Activated T-helper 17 cell treated with anti-CD3 and anti-CD28 coated beads, Interleukin-2, amount 50 U/mL, for 72 hours (primary cell): ENCODE measurements at regions not wholly inside any gene's neighbourhood (a gene's known extent, or its start where the extent isn't known, plus 50 kb on each side); places are given as distances from the start of the nearest gene placed in this dataset.
"Not testable (repeated sequence)": the region's sequence is repeated elsewhere in the genome, so short reads cannot be mapped to it uniquely, and the experiment has no call there.

Source experiments
- ATAC-seq: fragments of 150-1000 bp; cut with Tn5 transposase; replicated peaks from 2 replicates; pipeline ENCODE4 v1.10.0; 2021; ENCODE audit warnings: mild to moderate bottlenecking, moderate library complexity
- H3K27ac Mint-ChIP-seq: one replicate; pipeline ENCODE4 v1.8.0; 2022; ENCODE audit warnings: mixed read lengths
- H3K27me3 Mint-ChIP-seq: one replicate; pipeline ENCODE4 v1.8.0; 2022; ENCODE audit warnings: mixed read lengths
- H3K36me3 Mint-ChIP-seq: one replicate; pipeline ENCODE4 v1.8.0; 2022; ENCODE audit warnings: low read depth, mild to moderate bottlenecking, mixed read lengths
- H3K4me1 Mint-ChIP-seq: one replicate; pipeline ENCODE4 v1.8.0; 2022; ENCODE audit warnings: mixed read lengths
- H3K4me3 Mint-ChIP-seq: one replicate; pipeline ENCODE4 v1.8.0; 2022; ENCODE audit warnings: mild to moderate bottlenecking, mixed read lengths
- H3K9me3 Mint-ChIP-seq: one replicate; pipeline ENCODE4 v1.8.0; 2022; ENCODE audit warnings: mixed read lengths

- no peaks in the 10 kb centered on the region for H3K9me3 Mint-ChIP-seq
- no peaks in the 10 kb centered on the region for H3K4me1 Mint-ChIP-seq
- no peaks in the 10 kb centered on the region for H3K36me3 Mint-ChIP-seq
- no peak for ATAC-seq
- no peak overlapping the region for H3K27ac Mint-ChIP-seq
- no peak overlapping the region for H3K4me3 Mint-ChIP-seq
- H3K27me3 Mint-ChIP-seq = peaks cover 29% of the 10 kb centered on the region
Measured at GRCh38 chr7:26978146-26978545, 113.8 kb upstream of the SKAP2 start.

GRCh38 chr7:26976840-26977239, 112.5 kb upstream of the SKAP2 start:
- ATAC-seq = no peak
- Mint-ChIP-seq H3K4me3 (no peak overlapping the region), H3K27ac (no peak overlapping the region), H3K4me1 (no peaks in the 10 kb centered on the region), H3K36me3 (no peaks in the 10 kb centered on the region), H3K27me3 (peaks cover 23% of the 10 kb centered on the region), H3K9me3 (peaks cover 9% of the 10 kb centered on the region)

GRCh38 chr7:26971924-26972323, 107.5 kb upstream of the SKAP2 start:
- peaks cover 18% of the 10 kb centered on the region for H3K9me3 Mint-ChIP-seq
- not testable (repeated sequence) for H3K27ac Mint-ChIP-seq, H3K4me1 Mint-ChIP-seq, ATAC-seq, H3K4me3 Mint-ChIP-seq, H3K36me3 Mint-ChIP-seq, H3K27me3 Mint-ChIP-seq

GRCh38 chr7:26965724-26966123, 101.3 kb upstream of the SKAP2 start:
- Mint-ChIP-seq H3K9me3 (no peaks in the 10 kb centered on the region), H3K27me3 (peaks cover 5% of the 10 kb centered on the region), H3K4me3 (no peak overlapping the region), H3K4me1 (no peaks in the 10 kb centered on the region), H3K36me3 (no peaks in the 10 kb centered on the region), H3K27ac (no peak overlapping the region)
- ATAC-seq = no peak

GRCh38 chr7:26964156-26964808, 99.9 kb upstream of the SKAP2 start:
- Mint-ChIP-seq H3K4me3 (no peak overlapping the region), H3K4me1 (no peaks in the 10 kb centered on the region), H3K27ac (no peak overlapping the region), H3K9me3 (no peaks in the 10 kb centered on the region), H3K27me3 (peaks cover 9% of the 10 kb centered on the region), H3K36me3 (no peaks in the 10 kb centered on the region)
- ATAC-seq = no peak

- Mint-ChIP-seq H3K27me3 (peaks cover 21% of the 10 kb centered on the region), H3K4me1 (no peaks in the 10 kb centered on the region), H3K9me3 (no peaks in the 10 kb centered on the region), H3K27ac (no peak overlapping the region), H3K4me3 (no peak overlapping the region), H3K36me3 (no peaks in the 10 kb centered on the region)
- ATAC-seq = no peak
Measured at GRCh38 chr7:26959290-26959689, 94.9 kb upstream of the SKAP2 start.

GRCh38 chr7:26958834-26959233, 94.4 kb upstream of the SKAP2 start:
- H3K4me3 Mint-ChIP-seq = no peak overlapping the region
- no peak for ATAC-seq
- H3K4me1 Mint-ChIP-seq = no peaks in the 10 kb centered on the region
- H3K27ac Mint-ChIP-seq = no peak overlapping the region
- H3K36me3 Mint-ChIP-seq = no peaks in the 10 kb centered on the region
- no peaks in the 10 kb centered on the region for H3K9me3 Mint-ChIP-seq
- H3K27me3 Mint-ChIP-seq = peaks cover 21% of the 10 kb centered on the region

GRCh38 chr7:26955516-26955915, 91.1 kb upstream of the SKAP2 start:
- no peaks in the 10 kb centered on the region for H3K36me3 Mint-ChIP-seq
- no peaks in the 10 kb centered on the region for H3K4me1 Mint-ChIP-seq
- no peak overlapping the region for H3K27ac Mint-ChIP-seq
- H3K4me3 Mint-ChIP-seq = no peak overlapping the region
- no peaks in the 10 kb centered on the region for H3K9me3 Mint-ChIP-seq
- ATAC-seq = no peak
- peaks cover 30% of the 10 kb centered on the region for H3K27me3 Mint-ChIP-seq

- Mint-ChIP-seq H3K4me1 (no peaks in the 10 kb centered on the region), H3K36me3 (no peaks in the 10 kb centered on the region), H3K9me3 (no peaks in the 10 kb centered on the region), H3K27me3 (peaks cover 30% of the 10 kb centered on the region), H3K4me3 (no peak overlapping the region), H3K27ac (no peak overlapping the region)
- no peak for ATAC-seq
Measured at GRCh38 chr7:26954951-26955350, 90.6 kb upstream of the SKAP2 start.

GRCh38 chr7:26951407-26951950, 87.1 kb upstream of the SKAP2 start:
- H3K9me3 Mint-ChIP-seq = no peaks in the 10 kb centered on the region

GRCh38 chr7:26950889-26951288, 86.5 kb upstream of the SKAP2 start:
- no peak for ATAC-seq
- no peaks in the 10 kb centered on the region for H3K36me3 Mint-ChIP-seq
- no peaks in the 10 kb centered on the region for H3K4me1 Mint-ChIP-seq
- H3K4me3 Mint-ChIP-seq = no peak overlapping the region
- peaks cover 31% of the 10 kb centered on the region for H3K27me3 Mint-ChIP-seq
- H3K27ac Mint-ChIP-seq = no peak overlapping the region
- H3K9me3 Mint-ChIP-seq = no peaks in the 10 kb centered on the region

More at GRCh38 chr7:26951407-26951950, 87.1 kb upstream of the SKAP2 start:
- no peaks in the 10 kb centered on the region for H3K36me3 Mint-ChIP-seq
- ATAC-seq = no peak
- H3K4me1 Mint-ChIP-seq = no peaks in the 10 kb centered on the region
- no peak overlapping the region for H3K27ac Mint-ChIP-seq
- no peak overlapping the region for H3K4me3 Mint-ChIP-seq
- H3K27me3 Mint-ChIP-seq = peaks cover 31% of the 10 kb centered on the region

GRCh38 chr7:26949319-26949718, 84.9 kb upstream of the SKAP2 start:
- H3K27ac Mint-ChIP-seq = no peak overlapping the region
- H3K9me3 Mint-ChIP-seq = no peaks in the 10 kb centered on the region
- H3K27me3 Mint-ChIP-seq = peaks cover 23% of the 10 kb centered on the region
- H3K4me1 Mint-ChIP-seq = no peaks in the 10 kb centered on the region
- ATAC-seq = no peak
- H3K36me3 Mint-ChIP-seq = no peaks in the 10 kb centered on the region
- no peak overlapping the region for H3K4me3 Mint-ChIP-seq

- H3K4me3 Mint-ChIP-seq = no peak overlapping the region
- no peak overlapping the region for H3K27ac Mint-ChIP-seq
- H3K27me3 Mint-ChIP-seq = peaks cover 23% of the 10 kb centered on the region
- no peaks in the 10 kb centered on the region for H3K36me3 Mint-ChIP-seq
- ATAC-seq = no peak
- H3K4me1 Mint-ChIP-seq = no peaks in the 10 kb centered on the region
- no peaks in the 10 kb centered on the region for H3K9me3 Mint-ChIP-seq
Measured at GRCh38 chr7:26948617-26949118, 84.3 kb upstream of the SKAP2 start.

GRCh38 chr7:26944501-26945358, 80.3 kb upstream of the SKAP2 start:
- no peak overlapping the region for H3K27ac Mint-ChIP-seq
- H3K4me3 Mint-ChIP-seq = no peak overlapping the region
- H3K36me3 Mint-ChIP-seq = no peaks in the 10 kb centered on the region
- ATAC-seq = no peak
- no peaks in the 10 kb centered on the region for H3K4me1 Mint-ChIP-seq
- H3K9me3 Mint-ChIP-seq = no peaks in the 10 kb centered on the region
- peaks cover 11% of the 10 kb centered on the region for H3K27me3 Mint-ChIP-seq
